GM19397 (cell line): ENCODE measurements at regions not wholly inside any gene's neighbourhood (a gene's known extent, or its start where the extent isn't known, plus 50 kb on each side); places are given as distances from the start of the nearest gene placed in this dataset.
A peak's percentile ranks its signal among the peaks of the same experiment; 100 is the strongest.

Source experiments
- ATAC-seq: cut with Tn5 transposase; IDR thresholded peaks from one replicate; pipeline ENCODE4 v1.9.1; 2021; ENCODE audit warnings: mild to moderate bottlenecking, moderate library complexity; ENCODE audit not compliant: unreplicated experiment

- ATAC-seq, result no peak
These were observed 137.8 kb upstream of the SPACA1 start for GRCh38 chr6:87909849-87910248.

DNA sequence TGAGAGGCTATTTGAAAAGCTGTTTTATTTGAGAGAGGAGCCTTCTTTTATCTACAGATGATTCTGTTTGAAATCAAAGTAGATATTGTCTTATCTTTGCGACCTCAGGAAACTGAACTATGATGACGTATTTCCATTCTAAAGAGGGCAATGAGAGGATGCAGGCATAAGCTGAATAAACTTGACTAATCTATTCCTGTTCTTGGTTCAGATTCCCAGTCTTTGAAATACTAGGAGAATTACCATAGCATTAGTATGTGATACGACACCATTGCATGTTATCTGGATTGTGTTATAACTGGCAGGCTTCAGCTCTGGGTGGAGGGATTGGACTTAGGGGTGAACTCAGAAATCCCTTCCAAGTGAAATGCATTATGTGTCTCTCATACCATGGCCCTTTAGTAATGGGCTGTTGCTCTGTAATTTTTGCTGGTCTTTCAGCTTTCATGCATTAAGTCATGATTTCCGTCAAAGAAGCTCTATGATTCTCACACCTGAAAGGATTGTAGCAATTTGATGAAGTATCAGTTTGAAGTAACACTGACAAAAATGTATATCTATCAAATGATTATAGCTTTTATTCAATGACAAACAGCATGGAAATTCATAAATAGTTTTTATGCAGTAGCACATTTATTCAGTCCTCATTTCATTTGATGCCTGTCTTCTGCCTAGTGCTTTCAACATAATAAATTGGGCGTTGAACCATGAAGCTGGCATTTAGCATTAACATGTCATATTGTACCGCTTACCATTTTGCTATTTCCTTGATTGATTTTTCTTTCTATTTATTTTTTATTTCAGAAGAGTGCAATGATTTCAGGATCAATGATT is 138.4 kb upstream of the SPACA1 start:
- no peak for ATAC-seq

GRCh38 chr6:87907521-87907920 is 140.1 kb upstream of the SPACA1 start:
- ATAC-seq, result no peak

DNA sequence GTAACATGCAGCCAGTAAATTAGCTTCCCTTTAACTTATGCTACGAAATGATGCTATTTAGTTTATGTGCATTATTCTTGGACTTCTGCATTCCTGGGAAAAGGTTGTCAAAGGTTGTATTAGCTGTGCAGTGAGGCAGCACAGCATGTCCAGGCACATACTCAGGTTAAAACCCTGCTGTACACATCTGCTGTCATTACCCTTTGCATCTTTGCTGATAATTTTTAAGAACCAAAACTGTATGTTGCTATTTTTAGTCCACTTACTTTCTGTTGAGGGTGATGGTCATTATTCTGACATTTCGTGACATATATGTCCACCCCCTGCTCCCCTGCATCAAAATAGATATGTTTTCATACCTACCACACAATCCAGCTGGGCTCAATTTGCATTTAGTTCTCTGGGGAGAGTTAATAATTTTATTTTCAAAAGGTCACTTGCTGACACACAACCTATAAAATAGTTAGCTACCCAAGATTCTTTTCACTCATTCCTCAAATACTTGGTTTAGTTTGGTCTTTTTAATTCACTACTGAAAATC is 142.5 kb upstream of the SPACA1 start:
- ATAC-seq, result peak; percentile 86

GRCh38 chr6:87904011-87904410 is 143.6 kb upstream of the SPACA1 start:
- no peak for ATAC-seq

GRCh38 chr6:87903323-87903722 is 144.3 kb upstream of the SPACA1 start:
- no peak for ATAC-seq

DNA sequence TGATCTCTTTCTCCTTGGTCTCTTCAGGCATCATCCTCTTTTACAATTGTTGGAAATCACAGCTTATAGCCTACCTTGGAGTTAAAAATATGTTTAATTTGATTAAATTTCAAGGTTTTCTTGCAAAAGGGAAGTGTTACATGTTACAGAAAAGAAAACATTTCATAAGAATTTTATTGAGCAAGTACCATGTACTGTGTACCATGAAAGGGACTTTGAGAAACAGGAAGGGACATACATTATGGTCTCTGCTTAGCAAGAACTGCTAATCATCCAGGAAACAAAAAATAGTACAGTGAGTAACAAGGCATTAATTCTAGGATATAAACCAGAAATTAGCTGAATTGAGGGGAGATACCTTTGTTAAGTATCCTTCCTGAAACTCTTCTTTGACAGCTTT is 145.3 kb upstream of the SPACA1 start:
- no peak for ATAC-seq

GRCh38 chr6:87901613-87902012 is 146.0 kb upstream of the SPACA1 start:
- ATAC-seq, result no peak

DNA sequence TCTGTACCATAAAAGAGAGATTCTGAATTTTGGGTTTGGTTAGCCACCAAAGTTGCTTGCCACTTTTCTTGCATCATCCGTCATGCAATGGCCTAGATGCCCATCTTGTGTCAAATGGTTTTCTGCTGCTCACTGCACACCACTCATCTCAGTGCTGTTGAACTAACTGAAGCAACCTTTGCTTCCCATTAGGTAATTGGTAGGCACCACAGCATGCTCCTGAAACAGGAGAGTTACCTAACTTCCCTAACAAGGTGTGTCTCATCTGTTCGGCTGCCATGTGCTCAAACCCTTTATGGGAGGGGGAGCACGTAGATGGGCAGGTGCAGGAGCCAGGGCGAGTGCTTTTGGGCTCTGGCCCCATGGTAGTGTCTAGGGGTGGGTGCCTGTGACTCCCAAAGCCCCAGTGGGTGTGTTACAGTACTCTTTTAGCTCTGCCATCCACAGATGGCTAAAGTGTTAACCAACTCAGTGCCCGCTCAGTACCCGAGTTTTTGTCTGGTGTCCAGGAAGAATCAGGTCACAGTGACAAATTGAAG is 147.4 kb upstream of the SPACA1 start:
- ATAC-seq, result no peak

DNA sequence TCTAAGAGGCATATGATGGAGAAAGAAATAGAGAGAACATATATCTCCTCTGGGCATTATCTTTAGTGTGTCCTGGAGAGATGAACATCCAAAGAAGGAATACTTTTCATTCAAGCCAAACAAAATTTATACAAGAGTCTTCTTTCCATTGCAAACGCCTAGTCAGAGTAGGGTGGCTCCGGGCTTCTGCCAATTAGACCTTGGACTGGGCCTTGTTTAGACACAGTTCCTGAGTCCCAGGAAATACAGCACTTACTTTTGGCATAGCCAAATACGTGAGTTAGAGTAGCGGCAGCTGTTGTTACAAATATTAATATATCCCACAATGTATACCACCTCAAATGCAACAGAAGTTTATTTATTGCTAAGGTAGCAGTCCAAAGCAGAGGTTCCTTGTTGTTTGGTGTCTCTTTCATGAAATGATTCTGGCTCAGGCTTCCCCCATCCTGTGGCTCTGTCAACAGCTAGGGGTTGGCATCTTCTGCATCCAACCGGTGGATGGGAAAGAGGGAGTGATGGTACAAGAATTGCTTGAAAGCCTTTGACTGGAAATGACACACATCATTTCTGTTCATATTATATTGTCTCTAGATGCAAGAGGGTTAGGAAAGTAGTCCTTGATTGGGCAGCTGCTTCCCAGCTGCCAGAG is 148.0 kb upstream of the SPACA1 start:
- ATAC-seq, result no peak

- no peak for ATAC-seq
These were observed 150.0 kb upstream of the SPACA1 start for GRCh38 chr6:87897663-87898062.

DNA sequence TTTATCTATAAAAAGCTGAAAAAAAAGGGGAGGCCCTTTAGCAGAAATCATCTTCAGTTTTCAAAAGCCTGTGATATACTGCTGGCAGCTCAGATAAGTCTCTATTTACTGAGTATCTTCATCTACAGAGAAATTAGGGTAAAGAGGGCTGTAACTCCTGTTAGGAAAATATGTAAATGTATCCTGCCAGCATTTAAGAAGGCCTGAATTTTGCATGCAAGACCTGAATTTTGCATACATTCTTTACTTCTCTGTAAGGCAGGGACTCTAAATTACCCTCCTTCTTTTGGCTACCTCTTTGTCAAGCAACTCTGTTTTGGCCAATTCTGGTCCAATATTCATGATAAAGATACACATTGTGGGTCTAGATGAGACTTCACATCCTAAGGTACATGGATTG is 150.6 kb upstream of the SPACA1 start:
- ATAC-seq, result no peak

DNA sequence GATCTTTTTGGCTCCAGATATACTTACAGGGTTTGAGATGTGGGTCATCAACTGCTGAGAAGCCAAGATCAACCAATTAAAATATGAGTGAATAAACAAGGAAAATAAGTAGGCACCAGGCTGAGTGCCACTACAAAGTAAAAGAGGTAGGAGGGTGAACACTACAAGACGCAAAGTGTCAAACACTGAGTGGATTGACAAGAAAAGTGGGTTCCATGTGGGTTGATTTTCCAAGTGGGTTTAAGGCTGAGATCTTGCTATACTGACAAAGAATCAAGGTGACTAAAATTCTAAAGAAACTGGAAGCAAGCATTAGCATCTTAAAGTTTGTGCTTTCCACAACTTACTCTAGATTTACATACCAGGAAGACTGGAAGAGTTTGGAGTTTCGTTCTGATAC is 160.4 kb upstream of the SPACA1 start:
- no peak for ATAC-seq

DNA sequence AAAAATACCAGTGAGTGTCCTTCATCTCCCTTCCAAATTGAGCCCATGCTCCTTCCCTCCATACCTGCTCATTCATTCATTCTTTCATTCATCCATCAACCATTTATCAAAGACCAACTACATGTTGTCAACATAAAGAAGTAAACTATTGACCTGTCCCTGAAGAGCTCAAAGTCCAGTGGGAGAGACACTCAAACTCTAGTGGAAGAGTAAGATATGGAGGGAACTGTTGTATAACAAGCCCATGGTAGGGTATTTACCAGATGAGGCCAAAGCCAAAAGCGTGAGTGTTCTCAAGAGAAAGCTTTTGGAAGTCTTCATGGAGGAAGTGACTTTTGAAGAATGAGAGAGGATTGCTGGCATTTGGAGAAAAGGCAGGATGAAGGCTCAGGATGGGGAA is 163.4 kb upstream of the SPACA1 start:
- no peak for ATAC-seq

DNA sequence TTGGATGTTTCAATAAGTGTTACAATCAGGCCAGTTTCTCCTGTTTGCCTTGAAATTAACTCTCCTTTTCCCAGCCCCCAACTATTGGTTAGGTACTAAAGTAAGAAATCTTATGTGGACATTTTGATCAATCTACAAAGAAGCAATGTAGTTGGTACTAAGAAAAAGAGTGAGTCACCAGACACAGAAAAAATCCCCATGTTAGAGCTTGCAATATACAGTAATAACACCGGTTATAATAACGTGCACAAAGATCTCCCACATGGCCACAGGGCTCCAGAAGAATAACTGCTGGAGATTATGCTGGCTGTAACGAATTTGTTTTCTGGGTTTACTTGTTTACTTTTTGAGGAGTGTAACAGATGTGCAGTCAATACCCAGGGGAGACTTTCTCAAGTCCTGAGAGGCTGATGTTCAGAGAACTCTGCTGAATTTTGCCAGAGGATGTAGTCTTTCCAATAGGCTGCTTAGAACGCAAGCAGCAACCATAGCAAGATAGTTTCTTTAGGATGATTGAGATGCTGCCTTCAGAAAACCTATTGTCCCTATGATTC is 166.2 kb upstream of the SPACA1 start:
- ATAC-seq, result no peak

DNA sequence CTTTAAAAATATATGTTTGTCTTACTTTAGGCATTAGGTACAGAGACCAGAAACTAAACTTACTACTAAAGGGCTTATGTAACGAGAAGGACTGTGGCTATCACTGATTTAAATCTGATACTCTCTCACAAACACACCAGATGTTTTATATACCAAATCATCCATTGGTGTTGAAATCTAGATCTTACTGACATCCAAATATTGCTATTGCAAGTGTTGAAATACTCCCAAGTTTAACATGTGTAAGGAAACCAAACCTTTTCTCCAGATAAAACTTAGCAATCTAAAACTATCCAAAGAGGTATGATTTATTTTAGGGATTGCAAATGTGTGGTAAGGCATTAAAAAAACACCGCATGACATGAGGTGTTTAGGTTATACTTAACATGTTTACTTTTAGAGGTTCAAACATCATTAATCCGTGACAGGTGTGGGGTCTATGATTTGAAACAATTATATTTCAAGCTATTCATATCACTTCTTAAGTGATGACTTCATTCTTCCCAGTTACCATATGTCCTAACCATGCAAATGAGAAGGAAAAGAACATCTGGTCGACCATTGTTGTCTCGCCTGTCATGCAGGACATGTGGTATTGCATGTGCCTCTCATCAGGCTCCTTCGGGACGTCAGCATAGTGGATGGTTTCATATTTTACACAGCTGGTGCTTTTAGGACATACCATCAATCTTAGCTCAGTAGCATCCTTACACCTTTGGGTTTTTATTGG is 168.3 kb upstream of the SPACA1 start:
- ATAC-seq, result peak; percentile 87

DNA sequence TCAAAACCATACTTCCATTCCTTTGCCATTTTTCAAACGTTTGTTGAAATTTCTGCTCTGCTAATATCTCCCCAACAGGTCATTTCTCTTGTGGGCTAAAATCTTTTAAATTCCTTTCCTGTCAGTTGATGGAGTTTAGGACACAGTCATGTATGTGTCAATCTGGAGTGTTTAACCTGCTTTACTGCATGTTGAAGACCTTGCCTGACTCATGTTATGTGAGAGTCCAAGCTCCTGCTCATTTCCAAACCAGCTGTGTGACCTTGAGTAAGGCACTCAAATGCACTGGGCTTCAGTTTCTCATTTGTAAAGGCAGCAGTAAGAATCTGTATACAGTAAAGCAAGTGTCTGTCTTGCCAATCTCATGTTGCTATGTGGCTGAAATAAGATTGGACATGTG is 171.9 kb upstream of the SPACA1 start:
- no peak for ATAC-seq

- ATAC-seq, result no peak
These were observed 171.5 kb upstream of the AKIRIN2 start for GRCh38 chr6:87873556-87873955.

- ATAC-seq, result no peak
These were observed 168.5 kb upstream of the AKIRIN2 start for GRCh38 chr6:87870556-87870955.

GRCh38 chr6:87869064-87869905 is 167.3 kb upstream of the AKIRIN2 start:
- ATAC-seq, result no peak
